IMR-90 (cell line): ENCODE measurements at regions not wholly inside any gene's neighbourhood (a gene's known extent, or its start where the extent isn't known, plus 50 kb on each side); places are given as distances from the start of the nearest gene placed in this dataset.

Source experiments
- ATAC-seq: fragments of 200-7000 bp; cut with Tn5 transposase; 2 replicates; pipeline ENCODE4 v1.9.1; 2020; ENCODE audit warnings: low read depth, mild to moderate bottlenecking, moderate library complexity
- BruUV-seq: library from RNA; stranded (reverse); fragments of 400-500 nt; replicated peaks from 2 replicates; lab custom pipeline; 2021; lab: Mats Ljungman, UMichigan
- CTCF ChIA-PET: fragments of 300-600 bp; formaldehyde crosslinking; extraction: SDS; loops from one replicate; lab custom pipeline; 2021; ENCODE audit warnings: antibody characterized with exemption; lab: Yijun Ruan, JAX
- POLR2A ChIA-PET: fragments of 300-600 bp; sonication (Branson Sonifier 250); formaldehyde crosslinking; loops from one replicate; lab custom pipeline; 2022; ENCODE audit warnings: antibody characterized with exemption; ENCODE audit not compliant: unreplicated experiment; lab: Charles Lee
- DNase-seq: peaks from one replicate; pipeline ENCODE4 v3.0.0; 2013
- H2AFZ ChIP-seq: replicated peaks from 2 replicates; pipeline ENCODE3; 2013; ENCODE audit warnings: low read length, mild to moderate bottlenecking; ENCODE audit not compliant: poor library complexity
- H2AK5ac ChIP-seq: 2 replicates; pipeline ENCODE4 v1.6.1; 2013; ENCODE audit warnings: low read depth, low read length, inconsistent platforms
- H2AK9ac ChIP-seq: replicated peaks from 2 replicates; pipeline ENCODE3; 2013; ENCODE audit warnings: mild to moderate bottlenecking, low read depth, low read length, moderate library complexity; ENCODE audit not compliant: poor library complexity
- H2BK120ac ChIP-seq: 2 replicates; pipeline ENCODE4 v1.6.1; 2013; ENCODE audit warnings: low read depth, low read length, inconsistent platforms
- H2BK15ac ChIP-seq: 3 replicates; pipeline ENCODE4 v1.6.1; 2013; ENCODE audit warnings: low read depth, low read length, inconsistent platforms
- H2BK20ac ChIP-seq: 2 replicates; pipeline ENCODE4 v1.6.1; 2013; ENCODE audit warnings: low read depth, mild to moderate bottlenecking, inconsistent platforms, low read length, moderate library complexity
- H2BK5ac ChIP-seq: 2 replicates; pipeline ENCODE4 v1.6.1; 2013; ENCODE audit warnings: mild to moderate bottlenecking, low read depth, low read length, inconsistent platforms; ENCODE audit not compliant: poor library complexity, severe bottlenecking
- H3K14ac ChIP-seq: replicated peaks from 2 replicates; pipeline ENCODE4 v1.6.1; 2013; ENCODE audit warnings: low read depth, low read length, inconsistent platforms
- H3K18ac ChIP-seq: 2 replicates; pipeline ENCODE4 v1.6.1; 2013; ENCODE audit warnings: low read depth, low read length, control low read depth
- H3K23ac ChIP-seq: 2 replicates; pipeline ENCODE4 v1.6.1; 2013; ENCODE audit warnings: low read depth, low read length, inconsistent platforms
- H3K27ac ChIP-seq: 2 replicates; pipeline ENCODE4 v1.5.1; 2013; ENCODE audit warnings: mild to moderate bottlenecking, control low read depth, low read length; ENCODE audit not compliant: insufficient read depth
- H3K27me3 ChIP-seq: 2 replicates; pipeline ENCODE4 v1.6.1; 2013; ENCODE audit warnings: low read length; ENCODE audit not compliant: control insufficient read depth, insufficient read depth
- H3K36me3 ChIP-seq: 2 replicates; pipeline ENCODE4 v1.6.1; 2013; ENCODE audit warnings: low read length, mixed read lengths; ENCODE audit not compliant: control insufficient read depth, insufficient read depth
- H3K4ac ChIP-seq: 2 replicates; pipeline ENCODE4 v1.6.1; 2013; ENCODE audit warnings: low read depth, low read length, inconsistent platforms
- H3K4me1 ChIP-seq: 2 replicates; pipeline ENCODE4 v1.6.1; 2013; ENCODE audit warnings: low read length, mixed read lengths; ENCODE audit not compliant: control insufficient read depth, insufficient read depth
- H3K4me2 ChIP-seq: 2 replicates; pipeline ENCODE4 v1.6.1; 2013; ENCODE audit warnings: low read depth, mild to moderate bottlenecking, control low read depth, low read length, moderate library complexity
- H3K4me3 ChIP-seq: 2 replicates; pipeline ENCODE4 v1.5.1; 2013; ENCODE audit warnings: low read depth, mild to moderate bottlenecking, control low read depth, low read length, moderate library complexity; ENCODE audit not compliant: insufficient read depth
- H3K56ac ChIP-seq: 2 replicates; pipeline ENCODE4 v1.6.1; 2013; ENCODE audit warnings: low read length, inconsistent platforms; ENCODE audit not compliant: insufficient read depth; ENCODE audit errors: extremely low read depth
- H3K79me1 ChIP-seq, 2 experiments: 2 replicates each; pipeline ENCODE4 v1.6.1; 2013; ENCODE audit warnings: low read length in 2 of 2, inconsistent platforms in 1 of 2, low read depth in 1 of 2
- H3K9ac ChIP-seq: 2 replicates; pipeline ENCODE4 v1.6.1; 2013; ENCODE audit warnings: low read depth, low read length, control low read depth
- H3K9me1 ChIP-seq: 2 replicates; pipeline ENCODE4 v1.6.1; 2013; ENCODE audit warnings: low read length, inconsistent platforms; ENCODE audit not compliant: insufficient read depth
- H3K9me3 ChIP-seq: 2 replicates; pipeline ENCODE4 v1.6.1; 2013; ENCODE audit warnings: low read length; ENCODE audit not compliant: control insufficient read depth, insufficient read depth
- H4K20me1 ChIP-seq: 2 replicates; pipeline ENCODE4 v1.6.1; 2013; ENCODE audit warnings: low read length, inconsistent platforms; ENCODE audit not compliant: insufficient read depth
- H4K5ac ChIP-seq: 2 replicates; pipeline ENCODE4 v1.6.1; 2013; ENCODE audit warnings: mild to moderate bottlenecking, low read depth, low read length, control low read depth
- H4K8ac ChIP-seq, 2 experiments: 2 replicates each; pipeline ENCODE4 v1.6.1; 2013; ENCODE audit warnings: low read depth in 2 of 2, low read length in 2 of 2, control low read depth in 1 of 2, inconsistent platforms in 1 of 2
- H4K91ac ChIP-seq: 2 replicates; pipeline ENCODE4 v1.6.1; 2013; ENCODE audit warnings: low read depth, low read length, inconsistent platforms; ENCODE audit not compliant: insufficient read depth
- BHLHE40 ChIP-seq: fragments of 150-350 bp; IDR thresholded peaks from 2 replicates; pipeline ENCODE4 v1.6.1; 2016; ENCODE audit warnings: mild to moderate bottlenecking, low read depth, low read length
- CEBPB ChIP-seq: IDR thresholded peaks from 2 replicates; pipeline ENCODE4 v1.6.1; 2012; ENCODE audit warnings: low read depth, low read length, improper control_type of control experiment
- CHD1 ChIP-seq: IDR thresholded peaks from 2 replicates; pipeline ENCODE4 v1.6.1; 2012; ENCODE audit warnings: low read depth, low read length, improper control_type of control experiment
- MXI1 ChIP-seq: IDR thresholded peaks from 2 replicates; pipeline ENCODE4 v1.6.1; 2012; ENCODE audit warnings: low read depth, mild to moderate bottlenecking, low read length, moderate library complexity, borderline replicate concordance
- USF2 ChIP-seq: fragments of 150-350 bp; IDR thresholded peaks from 2 replicates; pipeline ENCODE4 v1.6.1; 2017; ENCODE audit warnings: mild to moderate bottlenecking, antibody characterized with exemption, low read length, low read depth
- whole genome bisulfite sequencing, 2 experiments: methylation state at CpG; one replicate each; pipeline versions ENCODE4 v1.1.5 to v1.1.7; 2013; ENCODE audit warnings: missing lambda C conversion rate in 2 of 2; ENCODE audit not compliant: insufficient read length in 1 of 2; ENCODE audit errors: extremely low coverage in 2 of 2; 5-methylcytosine and 5-hydroxymethylcytosine counted together
- dilution Hi-C: fragments of 300-500 bp; cut with HindIII; formaldehyde crosslinking; loops from one replicate; pipeline ENCODE4 v1.14.3; 2018; ENCODE audit warnings: low sequenced_read_pairs; ENCODE audit not compliant: unreplicated experiment
- in situ Hi-C: fragments of 300-500 bp; cut with MboI; formaldehyde crosslinking; loops from 3 replicates; pipeline ENCODE4 v1.14.3; 2019; ENCODE audit warnings: low sequenced_read_pairs, inconsistent platforms, mixed read lengths
- intact Hi-C: fragments of 100-400 bp; cut with micrococcal nuclease; formaldehyde crosslinking; loops from 2 replicates; pipeline ENCODE4 v1.10.0; 2022

GRCh38 chr18:7476386-7476785 lies 90.7 kb upstream of the PTPRM start:
- Histone ChIP-seq H3K9ac (no peak overlapping the region), H2BK5ac (no peak overlapping the region), H3K18ac (no peak overlapping the region), H3K36me3 (no peaks in the 10 kb centered on the region), H3K27ac (no peak overlapping the region), H2BK15ac (no peak overlapping the region), H3K23ac (no peak overlapping the region), H4K8ac (no peak overlapping the region), H3K14ac (no peak overlapping the region), H4K5ac (no peak overlapping the region), H3K4ac (no peak overlapping the region), H3K27me3 (peaks cover 3% of the 10 kb centered on the region), H2AK9ac (no peak overlapping the region), H2AK5ac (no peak overlapping the region), H3K9me3 (no peaks in the 10 kb centered on the region), H3K9me1 (no peaks in the 10 kb centered on the region), H4K91ac (no peak overlapping the region), H2BK20ac (no peak overlapping the region), H3K4me3 (no peak overlapping the region), H4K20me1 (no peaks in the 10 kb centered on the region), H2BK120ac (no peak overlapping the region), H3K79me1 (no peaks in the 10 kb centered on the region), H3K4me1 (no peaks in the 10 kb centered on the region; the same call in 1 of the 2 replicates), H3K56ac (no peak overlapping the region), H3K4me2 (no peak overlapping the region), H2AFZ (peak overlapping the region; percentile 33)
- ATAC-seq (no peak), DNase-seq (no peak)
- TF ChIP-seq MXI1: no peak
- no peak for TF ChIP-seq CHD1
- no peak for TF ChIP-seq USF2
- no peak for TF ChIP-seq CEBPB
- no peak for TF ChIP-seq BHLHE40
- BruUV-seq: no TSS peak
- dilution Hi-C loops (no loop called here), in situ Hi-C loops (no loop called here), intact Hi-C loops (no loop called here)
- WGBS, 2 experiments: 26% methylated on average over 3 of the region's 6 CpGs; no CpG with 5 or more reads in 1 of the 2 experiments
- ChIA-PET POLR2A (no interaction called here), CTCF (no interaction called here)
